ENCODE measurements at regions not wholly inside any gene's neighbourhood (a gene's known extent, or its start where the extent isn't known, plus 50 kb on each side); places are given as distances from the start of the nearest gene placed in this dataset.

DNA sequence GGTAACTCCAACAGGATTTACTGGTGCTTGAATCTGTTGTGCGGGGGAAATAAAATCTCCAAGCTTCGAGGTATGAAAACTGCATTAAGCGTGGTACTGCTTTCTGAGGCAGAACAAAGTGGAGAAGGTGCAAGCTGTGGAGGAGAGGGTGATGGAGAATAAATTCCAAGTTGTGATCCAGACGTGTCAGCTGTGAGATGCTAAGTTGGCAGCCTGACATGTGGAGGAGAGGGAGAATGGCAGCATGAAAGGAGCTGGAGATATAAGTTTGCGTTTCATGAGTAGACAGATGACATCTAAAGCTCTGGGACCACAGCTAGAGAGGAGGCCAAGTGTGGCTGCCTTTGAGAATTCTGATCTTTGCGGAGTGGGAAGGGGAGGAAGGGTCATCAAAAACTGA is 411.8 kb downstream of the FBXO15 start:
- TF ChIP-seq, protein P1, sequence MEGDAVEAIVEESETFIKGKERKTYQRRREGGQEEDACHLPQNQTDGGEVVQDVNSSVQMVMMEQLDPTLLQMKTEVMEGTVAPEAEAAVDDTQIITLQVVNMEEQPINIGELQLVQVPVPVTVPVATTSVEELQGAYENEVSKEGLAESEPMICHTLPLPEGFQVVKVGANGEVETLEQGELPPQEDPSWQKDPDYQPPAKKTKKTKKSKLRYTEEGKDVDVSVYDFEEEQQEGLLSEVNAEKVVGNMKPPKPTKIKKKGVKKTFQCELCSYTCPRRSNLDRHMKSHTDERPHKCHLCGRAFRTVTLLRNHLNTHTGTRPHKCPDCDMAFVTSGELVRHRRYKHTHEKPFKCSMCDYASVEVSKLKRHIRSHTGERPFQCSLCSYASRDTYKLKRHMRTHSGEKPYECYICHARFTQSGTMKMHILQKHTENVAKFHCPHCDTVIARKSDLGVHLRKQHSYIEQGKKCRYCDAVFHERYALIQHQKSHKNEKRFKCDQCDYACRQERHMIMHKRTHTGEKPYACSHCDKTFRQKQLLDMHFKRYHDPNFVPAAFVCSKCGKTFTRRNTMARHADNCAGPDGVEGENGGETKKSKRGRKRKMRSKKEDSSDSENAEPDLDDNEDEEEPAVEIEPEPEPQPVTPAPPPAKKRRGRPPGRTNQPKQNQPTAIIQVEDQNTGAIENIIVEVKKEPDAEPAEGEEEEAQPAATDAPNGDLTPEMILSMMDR (conservative IDR thresholded peaks at IDR 0.05 in 1 of 2, IDR thresholded peaks at IDR 0.05 in 1 of 2; ENCODE audit: low read depth in 1 of 2, low read length in 2 of 2), result no peak
- no peak for TF ChIP-seq EZH2 (IDR thresholded peaks at IDR 0.05; ENCODE audit: low read length, missing control alignments)

Data from fibroblast of lung (primary cell).